Myocyte (in vitro differentiated cells): ENCODE measurements at regions not wholly inside any gene's neighbourhood (a gene's known extent, or its start where the extent isn't known, plus 50 kb on each side); places are given as distances from the start of the nearest gene placed in this dataset.
A peak's percentile ranks its signal among the peaks of the same experiment; 100 is the strongest.
"Not testable (repeated sequence)": the region's sequence is repeated elsewhere in the genome, so short reads cannot be mapped to it uniquely, and the experiment has no call there.

Experiments used
- DNase-seq: peaks from one replicate; pipeline ENCODE4 v3.0.0-alpha.2; 2012; ENCODE audit warnings: low read depth

DNA sequence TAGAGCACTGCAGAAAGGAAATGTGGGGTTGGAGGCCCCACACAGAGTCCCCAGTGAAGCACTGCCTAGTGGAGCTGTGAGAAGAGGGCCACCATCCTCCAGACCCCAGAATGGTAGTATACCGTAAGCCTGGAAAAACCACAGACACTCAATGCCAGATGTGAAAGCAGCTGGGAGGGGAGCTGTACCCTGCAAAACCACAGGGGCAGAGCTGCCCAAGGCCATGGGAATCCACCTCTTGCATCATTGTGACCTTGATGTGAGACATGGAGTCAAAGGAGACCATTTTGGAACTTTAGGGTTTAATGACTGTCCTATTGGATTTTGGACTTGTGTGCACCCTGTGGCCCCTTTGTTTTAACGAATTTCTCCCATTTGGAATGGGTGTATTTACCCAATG lies 75.3 kb upstream of the SERPINE2 start:
- DNase-seq = no peak

DNA sequence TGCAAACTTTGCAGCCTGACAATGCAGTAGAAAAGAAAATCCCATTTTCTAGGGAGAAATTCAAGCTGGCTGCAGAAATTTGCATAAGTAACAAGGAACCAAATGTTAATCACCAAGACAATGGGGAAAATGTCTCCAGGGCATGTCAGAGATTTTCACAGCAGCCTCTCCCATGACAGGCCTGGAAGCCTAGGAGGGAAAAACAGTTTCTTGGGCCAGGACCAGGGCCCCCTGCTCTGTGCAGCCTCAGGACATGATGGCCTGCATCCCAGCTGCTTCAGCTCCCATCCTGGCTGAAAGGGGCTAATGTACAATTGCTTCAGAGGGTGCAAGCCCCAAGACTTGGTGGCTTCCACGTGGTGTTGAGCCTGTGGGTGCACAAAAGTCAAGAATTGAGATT lies 74.8 kb upstream of the SERPINE2 start:
- DNase-seq = not testable (repeated sequence)

DNA sequence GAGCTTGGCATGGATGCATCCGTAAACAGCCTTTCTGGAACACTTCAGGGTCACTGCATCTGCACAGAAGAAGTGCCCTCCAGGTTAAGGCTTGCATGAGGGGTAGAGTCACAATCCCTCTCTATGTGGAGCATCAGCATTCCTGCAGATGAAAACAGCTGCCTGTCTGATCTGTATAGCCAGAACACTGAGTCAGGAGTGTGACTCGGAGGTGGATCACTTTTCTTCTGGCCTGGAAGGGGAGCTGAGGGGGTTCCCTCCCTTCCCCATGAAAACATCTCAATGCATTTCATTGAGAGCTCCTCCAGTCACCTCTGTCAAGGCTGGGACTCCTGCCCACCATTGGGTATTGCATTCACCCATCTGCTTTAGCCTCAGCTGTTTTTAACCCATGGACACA lies 72.5 kb upstream of the SERPINE2 start:
- DNase-seq = no peak

DNA sequence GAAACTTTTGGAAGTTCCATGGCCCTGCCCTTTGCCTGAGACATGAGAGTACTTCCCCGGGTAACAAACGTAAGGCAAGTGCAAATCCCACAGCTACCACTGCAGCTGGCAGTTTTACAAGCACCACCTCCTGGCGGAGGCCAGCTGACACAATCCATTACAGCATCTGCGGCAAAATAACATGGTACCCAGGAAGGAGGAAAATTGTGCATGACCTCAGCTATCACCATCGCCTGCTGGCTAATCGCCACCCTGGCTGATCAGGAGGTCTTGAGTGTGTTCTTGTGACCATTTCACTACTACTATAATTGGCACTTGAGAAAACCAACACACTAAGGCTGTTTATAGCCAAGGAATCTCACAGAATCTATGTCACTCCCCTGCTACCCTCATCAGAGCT lies 71.7 kb upstream of the SERPINE2 start:
- peak; percentile 37 for DNase-seq

DNA sequence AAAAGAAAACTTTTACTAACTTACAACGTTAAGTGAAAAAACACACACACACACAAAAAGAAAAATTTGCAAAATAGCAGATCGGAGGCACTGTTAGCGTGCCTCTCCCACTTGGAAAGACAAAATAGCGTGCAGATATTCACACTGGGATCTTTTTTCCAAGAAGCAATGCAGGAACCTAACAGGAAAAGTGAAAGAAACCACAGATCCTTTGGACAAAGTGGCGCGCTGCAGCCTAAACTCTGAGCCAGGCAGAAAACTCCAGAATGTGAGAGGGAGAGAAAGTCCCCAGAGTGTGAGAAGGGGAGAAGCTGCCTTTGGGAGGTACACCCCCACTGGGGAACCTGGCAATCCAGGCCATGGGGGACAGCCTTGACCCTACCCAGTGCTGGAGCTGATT lies 70.7 kb upstream of the SERPINE2 start:
- no peak for DNase-seq

DNA sequence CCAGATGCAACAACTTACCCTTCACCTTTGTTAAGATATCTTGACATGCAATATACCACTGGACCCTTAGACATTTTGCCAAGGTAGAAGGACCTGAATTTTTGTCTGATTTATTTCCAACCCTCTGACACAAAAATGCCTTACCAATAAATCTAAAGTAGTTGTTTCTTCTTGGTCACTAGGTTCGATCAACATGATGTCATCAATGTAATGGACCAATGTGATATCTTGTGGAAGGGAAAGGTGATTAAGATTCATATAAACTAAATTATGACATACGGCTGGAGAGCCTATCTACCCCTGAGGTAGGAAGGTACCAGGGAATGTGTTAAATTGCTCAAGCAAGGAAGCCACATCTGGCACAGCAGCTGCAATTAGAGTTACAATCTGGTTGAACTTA lies 67.7 kb upstream of the SERPINE2 start:
- DNase-seq = no peak

DNA sequence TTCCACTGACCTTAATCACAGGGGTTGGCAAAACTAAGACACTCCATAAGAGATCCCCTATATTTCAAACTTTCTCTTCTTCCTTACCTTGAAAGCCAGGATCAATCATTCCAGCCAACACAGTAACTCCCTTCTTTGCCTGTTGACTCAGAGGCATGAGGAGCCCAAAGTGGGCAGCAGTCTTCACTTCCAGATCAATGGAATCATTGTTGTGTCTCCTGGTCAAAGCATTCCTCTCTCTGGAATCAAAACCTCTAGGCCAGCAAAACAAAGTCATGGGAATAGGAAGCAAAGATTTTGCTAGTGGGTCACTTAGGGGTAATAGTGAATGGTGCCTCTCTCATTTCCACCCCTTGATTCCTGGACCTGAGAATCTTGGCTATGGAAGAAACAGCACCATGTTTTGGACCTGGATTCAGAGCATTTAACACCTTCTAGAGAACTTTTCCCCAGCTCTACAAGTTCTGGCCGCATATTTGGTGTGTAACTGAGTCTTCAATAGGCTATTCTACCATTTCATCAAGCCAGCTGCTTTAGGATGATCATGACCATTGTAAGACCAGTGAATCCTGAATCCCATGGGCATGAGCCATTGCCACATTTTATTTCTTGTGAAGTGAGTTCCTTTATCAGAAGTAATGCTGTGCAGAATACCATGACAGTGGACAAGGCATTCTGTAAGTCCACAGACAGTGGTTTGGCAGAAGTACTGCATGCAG lies 65.7 kb upstream of the SERPINE2 start:
- DNase-seq = no peak

DNA sequence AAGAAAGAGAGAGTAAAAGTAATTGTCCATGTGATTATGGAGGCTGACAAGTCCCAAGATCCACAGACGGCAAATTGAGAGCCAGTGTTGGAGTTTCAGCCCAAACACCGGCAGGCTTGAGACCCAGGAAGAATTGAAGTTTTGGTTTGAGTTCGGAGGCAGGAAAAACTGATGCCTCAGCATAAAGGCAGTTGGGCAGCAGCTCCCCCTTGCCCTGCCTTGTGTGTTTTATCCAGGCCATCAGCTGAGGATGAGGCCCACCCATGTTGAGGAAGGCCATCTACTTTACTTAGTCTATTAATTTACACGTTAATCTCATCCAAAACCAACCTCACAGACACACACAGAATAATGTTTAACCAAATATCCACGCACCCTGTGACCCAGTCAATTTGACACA lies 64.6 kb upstream of the SERPINE2 start:
- DNase-seq = no peak

DNA sequence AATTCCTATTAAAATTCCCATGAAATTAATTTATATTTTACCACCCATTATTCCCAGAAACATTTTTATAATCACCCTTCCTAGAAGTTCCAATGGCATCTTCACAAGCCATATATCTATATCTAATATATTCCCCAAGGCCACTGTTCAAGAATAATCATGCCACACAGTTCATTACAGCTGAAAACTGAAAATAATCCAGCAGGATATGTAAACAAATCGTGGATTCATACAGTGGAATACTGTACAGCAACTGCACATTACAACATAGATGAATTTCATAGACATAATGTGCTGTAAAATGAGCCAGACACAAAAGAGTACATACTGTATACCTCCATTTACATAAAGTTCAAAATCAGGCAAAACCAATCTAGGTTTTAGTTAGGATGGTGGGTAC lies 63.9 kb upstream of the SERPINE2 start:
- DNase-seq = no peak

DNA sequence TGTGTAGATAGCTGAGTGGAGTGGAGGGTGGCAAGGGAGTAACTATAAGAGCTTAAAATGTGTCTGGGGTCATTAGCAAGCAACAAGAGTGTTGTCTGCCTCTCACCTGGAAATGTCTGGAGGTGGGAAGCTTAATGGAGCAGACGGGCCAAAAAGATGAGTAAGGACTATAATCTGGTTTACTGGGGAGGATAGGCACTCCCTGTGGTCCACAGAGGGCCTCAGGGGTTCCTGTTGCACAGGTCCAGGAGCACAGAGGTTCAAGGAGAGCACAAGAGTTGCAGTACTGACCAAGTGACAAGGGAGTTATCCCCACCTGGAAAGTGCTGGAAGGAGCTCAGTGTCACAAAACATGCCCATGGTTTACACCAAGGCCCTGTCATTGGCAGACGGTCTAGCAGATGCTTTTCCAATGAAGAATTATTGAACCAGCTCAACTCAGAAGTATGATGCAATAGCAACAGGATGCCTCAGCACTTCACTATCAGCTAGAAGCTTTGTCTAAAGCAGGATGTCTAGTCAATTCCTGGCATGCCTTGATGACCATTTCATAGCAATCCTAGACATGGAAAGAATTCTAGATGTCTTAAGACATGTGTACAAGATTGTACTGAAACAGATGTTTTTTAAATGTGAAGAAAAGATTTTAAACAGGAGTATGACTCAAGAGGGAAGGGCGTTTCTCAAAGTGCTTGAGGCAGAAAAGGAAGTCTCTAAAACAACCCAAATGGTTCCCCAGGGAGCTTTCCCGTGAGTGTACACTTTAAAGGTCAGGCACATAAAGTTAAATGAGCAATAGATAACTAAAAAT lies 62.9 kb upstream of the SERPINE2 start:
- DNase-seq = peak; percentile 68

DNA sequence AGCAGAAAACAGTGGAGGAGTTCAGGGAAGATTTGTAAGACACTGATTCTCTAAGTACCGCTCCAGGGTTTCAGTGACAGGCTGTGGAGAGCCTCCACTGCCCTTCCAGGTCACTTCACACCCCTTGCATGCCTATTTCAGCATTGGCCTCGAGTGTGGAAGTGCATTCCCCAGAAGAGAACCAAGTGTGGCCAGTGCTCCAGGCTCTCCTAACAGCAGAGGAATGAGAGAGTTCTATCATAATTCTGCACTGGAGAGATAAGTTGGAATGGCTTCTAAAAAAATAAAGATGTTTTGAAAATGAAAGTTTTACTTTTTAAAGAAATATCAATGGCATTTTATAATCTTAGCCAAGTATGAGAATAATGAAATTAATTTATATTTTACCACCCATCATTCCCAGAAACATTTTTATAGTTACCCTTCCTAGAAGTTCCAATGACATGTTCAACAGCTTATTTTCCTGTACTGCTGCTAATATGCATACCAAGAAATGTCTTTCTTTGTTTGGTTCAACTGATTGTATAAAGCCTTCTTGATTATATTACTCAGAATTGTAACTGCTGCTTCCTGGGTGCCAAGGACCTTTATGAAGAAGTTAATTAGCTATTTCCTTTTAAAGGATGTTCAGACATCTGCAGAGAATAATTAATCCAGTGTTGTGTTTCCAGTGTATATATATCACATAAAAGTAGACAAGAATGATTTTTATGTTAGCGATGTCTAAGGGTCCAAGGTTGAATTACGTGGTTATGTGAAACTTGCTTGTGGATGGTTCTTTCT lies 61.0 kb upstream of the SERPINE2 start:
- no peak for DNase-seq

DNA sequence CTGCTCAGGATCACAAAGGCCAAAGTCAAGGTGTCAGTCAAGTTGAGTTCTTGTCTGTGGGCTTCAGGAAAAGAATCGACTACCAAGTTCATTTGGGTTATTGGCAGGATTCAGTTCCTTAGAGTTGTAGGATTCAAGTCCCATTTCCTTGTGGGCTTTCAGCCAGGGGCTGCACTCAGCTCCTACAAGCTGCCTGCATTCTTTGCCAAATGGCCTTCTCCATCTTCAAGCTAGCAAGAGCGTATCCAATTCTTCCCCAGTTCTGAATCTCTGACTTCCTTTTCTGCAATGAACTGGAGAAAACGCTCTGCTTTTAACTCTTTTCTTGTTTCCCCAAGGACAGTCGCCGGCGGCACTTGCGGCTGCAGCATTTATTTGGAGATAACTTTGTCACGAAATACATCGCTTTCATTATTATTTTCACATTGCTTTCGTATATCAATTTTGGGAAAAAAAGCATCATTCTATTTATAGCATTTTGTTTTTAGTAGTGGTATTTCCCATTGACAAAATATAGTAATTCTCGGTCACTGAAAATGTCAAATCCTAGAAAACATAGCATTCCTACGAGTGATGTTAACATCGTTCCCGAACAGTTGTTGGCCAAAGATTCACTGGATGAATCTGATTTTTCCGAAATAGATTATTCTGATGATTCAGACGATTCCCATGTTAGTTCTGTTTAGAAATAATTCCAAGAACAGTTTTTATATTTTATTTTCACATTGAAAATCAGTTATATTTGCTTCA lies 59.6 kb upstream of the SERPINE2 start:
- DNase-seq = no peak

DNA sequence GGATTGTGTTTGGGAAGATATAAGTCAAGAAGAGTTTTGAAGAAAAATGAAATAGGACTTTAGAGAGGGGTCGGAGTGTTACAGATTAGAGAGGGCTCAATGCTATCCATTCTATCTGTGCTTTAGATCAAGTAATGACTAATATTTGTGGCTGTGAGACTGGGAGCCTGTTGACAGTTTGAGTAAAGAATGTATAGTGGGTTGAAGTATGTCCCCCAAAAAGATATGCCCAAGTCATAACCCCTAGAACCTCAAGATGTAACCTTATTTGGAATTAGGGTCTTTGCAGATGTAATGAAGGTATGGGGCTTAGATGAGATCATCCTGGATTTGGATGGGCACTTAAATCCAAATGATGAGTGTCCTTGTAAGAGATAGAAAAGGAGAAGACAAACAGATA lies 55.3 kb upstream of the SERPINE2 start:
- DNase-seq = no peak

DNA sequence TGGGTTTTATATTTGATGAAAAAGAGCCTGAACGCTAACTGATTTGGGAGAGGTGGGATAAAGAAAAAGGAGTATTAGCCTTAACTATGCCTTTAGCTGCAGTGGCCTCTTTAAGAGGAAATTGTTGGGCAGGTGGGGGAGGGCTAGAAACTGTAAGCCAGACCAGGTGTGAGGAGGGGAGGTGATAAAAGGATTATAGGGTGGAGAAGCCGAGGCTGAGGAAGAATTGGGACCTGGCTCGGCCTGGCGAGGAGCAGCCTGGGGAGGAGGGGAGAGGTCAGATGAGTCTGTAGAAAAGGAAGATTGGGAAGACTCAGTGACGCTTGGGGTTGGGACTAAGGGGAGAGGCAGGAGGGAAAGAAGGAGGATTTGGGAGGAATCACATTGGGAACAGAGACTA lies 52.6 kb upstream of the SERPINE2 start:
- DNase-seq = not testable (repeated sequence)

DNA sequence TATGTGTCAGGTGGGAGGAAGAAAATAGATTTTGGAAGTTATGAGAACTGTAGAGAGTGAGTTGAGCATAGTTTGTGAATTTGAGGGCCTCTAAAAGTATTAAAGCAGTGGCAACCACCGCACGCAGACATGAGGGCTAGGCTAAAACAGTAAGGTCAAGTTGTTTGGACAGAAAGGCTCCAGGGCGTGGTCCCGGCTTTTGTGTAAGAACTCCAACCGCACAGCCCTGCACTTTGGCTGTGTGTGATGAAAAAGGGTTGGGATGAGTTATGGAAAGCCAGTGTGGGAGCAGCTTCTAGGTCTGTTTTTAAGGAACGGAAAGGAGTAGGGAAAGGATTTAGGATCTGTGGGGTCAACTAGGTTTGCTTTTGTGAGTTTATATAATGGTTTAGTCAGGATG lies 50.5 kb upstream of the SERPINE2 start:
- not testable (repeated sequence) for DNase-seq
